Activated naive CD4-positive, alpha-beta T cell treated with anti-CD3 and anti-CD28 coated beads, Interleukin-2, amount 50 U/mL, for 16 hours (primary cell): ENCODE measurements at regions not wholly inside any gene's neighbourhood (a gene's known extent, or its start where the extent isn't known, plus 50 kb on each side); places are given as distances from the start of the nearest gene placed in this dataset.

Experiments used
- DNase-seq: peaks from one replicate; pipeline ENCODE4 v3.0.0-alpha.2; 2020

DNA sequence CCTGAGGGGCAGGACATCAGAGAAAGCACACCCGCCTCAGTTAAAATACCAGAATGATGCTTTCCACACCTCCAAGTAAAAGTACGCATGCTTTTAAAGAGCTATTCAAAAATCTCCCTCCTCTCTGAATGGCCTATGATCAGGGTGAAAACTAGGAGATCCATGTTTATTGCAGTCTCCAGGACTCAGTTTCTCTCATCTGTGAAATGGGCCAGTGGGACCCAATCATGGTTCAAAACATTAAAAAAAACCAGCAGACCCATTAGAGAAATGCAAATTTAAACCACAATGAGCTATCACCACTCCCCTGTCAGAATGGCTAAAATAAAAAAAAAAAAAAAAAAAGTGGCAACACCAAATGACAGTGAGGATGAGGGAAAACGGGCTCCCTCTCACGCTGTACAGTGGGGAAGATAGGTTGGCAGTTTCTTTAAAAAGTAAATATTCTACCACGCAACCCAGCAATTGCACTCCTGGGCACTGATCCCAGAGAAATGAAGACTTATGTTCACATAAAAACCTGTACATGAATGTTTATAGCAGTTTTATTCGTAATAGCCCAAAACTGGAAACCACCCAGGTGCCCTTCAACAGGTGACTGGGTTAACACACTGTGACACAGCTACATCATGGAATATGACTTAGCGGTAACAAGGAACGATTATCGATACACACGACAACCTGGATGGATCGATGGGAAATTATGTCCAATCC lies 242.7 kb downstream of the MN1 start:
- no peak for DNase-seq

DNA sequence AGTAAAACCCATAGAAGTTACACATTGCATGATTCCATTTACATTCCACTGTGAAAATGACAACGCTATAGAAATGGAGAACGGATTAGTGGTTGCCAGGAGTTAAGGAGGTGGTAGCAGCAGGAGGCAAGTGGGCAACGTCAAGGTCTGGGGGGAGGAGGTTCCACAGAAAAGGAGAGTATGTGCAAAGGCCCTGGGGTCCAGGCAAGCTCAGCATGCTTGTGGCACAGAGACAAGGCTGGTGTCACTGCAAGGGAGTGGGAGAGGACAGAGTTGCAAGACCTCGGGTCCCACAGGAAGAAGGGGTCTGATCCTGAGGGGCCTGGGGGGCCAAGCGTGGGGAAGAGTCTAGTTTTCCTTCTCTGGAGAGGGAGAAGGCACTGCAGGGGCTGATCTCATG lies 240.8 kb downstream of the MN1 start:
- no peak for DNase-seq

DNA sequence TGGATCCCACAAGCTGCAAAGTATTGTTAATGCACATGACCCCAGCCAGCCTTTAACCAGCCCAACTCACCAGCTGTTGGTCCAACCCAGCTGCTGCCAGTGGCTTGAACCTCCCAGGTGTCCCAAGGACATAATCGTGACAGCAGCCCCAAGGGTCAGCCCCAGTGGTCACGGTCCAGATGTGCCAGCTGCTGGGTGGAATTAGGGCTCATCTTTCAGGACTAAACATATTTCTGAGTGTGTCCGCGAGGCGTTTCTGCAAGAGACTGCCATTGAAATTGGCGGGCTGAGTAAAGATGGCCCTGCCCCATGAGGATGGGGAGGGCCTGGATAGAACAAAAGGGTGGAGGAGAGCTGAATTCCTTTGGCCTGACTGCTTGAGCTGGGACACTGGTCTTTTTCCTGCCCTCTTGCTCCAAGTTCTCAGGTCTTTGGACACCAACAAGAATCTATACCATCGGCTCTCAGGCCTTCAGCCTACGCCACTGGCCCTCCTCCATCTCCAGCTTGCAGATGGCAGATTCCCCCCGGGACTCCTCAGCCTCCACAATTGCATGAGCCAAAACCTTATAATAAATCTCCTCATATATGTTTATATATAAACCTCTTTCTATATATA lies 240.2 kb downstream of the MN1 start:
- no peak for DNase-seq

DNA sequence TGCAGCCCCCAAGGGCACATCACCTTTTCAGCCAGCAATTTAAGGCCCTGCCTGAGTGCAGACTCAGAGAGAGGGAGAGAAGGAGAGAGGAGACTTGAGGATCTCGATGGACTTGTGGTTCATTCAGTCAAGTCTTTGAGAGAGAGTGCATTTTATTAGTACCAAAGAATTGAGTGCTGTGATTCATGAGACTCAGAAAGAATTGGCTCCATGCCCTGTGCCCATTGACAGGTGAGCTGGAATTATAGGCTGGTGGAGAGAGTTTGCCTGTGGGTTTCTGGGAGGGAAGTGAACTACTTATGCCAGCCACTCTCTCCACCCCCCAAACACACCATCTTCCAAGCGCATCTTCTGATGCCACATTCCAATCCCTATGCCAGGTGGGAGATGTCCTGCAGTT lies 236.8 kb downstream of the MN1 start:
- DNase-seq: no peak

DNA sequence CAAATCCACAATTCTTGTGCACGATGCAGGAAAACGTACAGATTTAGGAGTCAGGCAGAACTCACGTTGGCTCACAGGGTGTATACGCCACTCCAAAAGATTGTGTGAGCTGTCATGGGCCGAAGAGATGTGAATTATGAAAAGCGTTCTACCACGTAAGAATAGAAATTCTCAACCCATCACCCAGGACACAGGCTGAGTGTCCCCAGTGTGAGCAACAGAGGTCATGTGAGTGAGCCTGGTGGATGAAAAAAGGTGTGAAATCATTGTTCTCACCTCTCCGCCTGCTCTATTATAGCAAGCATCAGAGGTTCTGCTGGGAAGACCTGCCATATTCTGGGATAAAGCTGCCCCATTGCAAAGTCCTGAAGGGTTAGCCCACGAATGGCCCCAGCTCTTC lies 235.0 kb downstream of the MN1 start:
- DNase-seq: no peak

DNA sequence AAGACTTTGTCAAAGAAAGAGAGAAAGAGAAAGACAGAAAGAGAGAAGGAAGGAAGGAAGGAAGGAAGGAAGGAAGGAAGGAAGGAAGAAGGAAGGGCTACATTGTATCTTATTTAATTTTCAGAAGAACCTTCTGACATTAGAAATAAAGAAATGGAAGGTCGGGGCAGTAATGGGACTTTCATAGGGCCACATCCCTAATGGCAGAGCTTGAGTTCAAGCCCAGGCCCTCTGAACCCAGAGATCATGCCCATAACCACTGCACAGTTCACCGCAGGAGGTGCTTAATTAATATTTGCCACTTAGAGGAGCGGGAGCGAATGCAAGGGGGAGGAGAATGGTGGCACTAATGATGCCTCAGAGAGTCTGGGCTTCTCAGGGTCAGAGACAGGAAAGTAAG lies 233.3 kb downstream of the MN1 start:
- DNase-seq: no peak

DNA sequence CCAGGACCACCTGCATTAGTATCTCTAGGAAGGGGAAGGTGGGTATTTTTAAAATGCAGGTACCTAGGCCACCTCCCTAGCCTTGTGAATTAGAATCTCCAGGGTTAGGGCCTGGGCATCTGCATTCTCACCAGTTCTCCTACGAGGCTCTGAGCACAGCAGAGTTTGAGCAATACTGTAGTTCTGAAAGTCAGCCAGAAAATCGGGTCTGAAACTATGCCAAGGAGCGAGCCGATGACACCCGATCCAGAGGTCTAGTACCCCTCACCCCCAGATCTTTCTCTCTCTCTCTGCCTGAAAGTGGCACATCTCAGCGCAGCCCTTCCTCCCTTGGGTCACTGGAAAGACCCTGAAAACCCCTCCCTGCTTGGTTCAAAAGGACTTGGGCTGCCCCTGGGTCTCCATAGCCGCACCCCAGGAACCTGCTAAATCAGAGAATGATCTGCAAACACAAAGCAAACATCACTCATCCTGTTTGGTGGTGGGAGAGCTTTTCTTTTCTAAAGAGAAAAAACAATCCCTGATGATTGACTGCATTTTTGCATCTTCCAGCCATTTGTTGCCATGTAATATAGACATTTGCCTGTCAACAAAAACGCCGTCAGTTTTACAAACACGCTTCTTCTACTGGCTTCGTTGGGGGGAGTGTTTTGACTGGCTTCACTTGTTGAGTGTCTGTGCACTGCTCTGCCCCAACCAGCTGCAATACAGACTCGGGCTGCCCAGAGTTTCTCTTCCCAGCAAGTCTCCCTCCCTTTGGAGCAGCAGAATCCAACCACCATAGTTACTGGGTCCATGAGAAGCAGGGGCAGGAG lies 229.9 kb downstream of the MN1 start:
- DNase-seq: no peak

DNA sequence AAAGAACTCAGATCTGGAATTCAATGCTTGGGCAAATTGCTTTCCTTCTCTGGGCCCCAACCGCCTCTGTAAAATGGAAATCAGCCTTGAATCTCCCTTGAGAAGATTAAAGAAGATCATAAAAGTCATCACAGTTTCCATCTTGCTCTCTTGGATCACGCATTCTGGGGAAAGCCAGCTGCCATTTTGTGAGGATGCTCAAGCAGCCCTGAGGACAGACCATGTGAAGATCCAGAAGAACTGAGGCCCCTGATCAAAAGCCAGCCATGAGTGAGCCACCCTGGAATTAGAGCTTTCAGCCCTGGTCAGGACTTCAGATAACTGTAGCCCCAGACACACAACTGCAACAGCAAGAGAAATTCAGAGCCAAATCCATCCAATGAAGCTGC lies 229.3 kb downstream of the MN1 start:
- DNase-seq: no peak

DNA sequence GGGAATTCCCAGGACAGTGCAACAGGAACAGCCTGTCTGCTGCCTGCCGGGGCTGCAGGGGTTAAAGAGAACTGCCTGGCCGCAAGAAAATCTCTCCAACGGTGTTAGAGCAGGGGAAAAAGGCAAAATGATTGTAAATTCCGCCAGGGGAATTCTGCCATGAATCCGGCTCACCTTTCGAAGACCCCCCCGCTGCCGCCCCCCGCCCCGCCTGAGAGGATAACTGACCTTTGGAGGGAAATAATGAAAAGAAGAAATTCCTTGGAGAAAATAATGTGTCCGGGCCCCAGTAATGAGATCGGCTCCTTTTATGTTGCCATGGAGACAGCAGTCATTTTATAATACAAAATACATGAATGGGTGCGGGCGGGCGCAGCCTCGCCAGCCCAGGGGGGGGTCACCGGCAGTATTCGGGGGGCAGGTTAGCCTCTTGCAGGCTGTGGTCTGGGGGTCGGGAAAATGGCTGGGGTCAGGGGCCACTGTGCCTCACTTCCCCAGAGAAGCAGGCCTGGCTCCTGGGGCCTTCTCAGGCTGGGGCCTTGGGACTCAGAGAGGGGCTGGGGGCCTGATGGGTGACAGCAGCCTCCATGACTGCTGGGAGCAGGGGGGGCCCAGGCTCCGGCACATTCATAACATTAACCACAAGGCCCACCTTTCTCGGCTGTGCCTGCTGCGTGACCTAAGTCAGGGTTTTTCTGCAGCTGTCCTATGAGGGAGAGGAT lies 228.1 kb downstream of the MN1 start:
- DNase-seq: no peak

DNA sequence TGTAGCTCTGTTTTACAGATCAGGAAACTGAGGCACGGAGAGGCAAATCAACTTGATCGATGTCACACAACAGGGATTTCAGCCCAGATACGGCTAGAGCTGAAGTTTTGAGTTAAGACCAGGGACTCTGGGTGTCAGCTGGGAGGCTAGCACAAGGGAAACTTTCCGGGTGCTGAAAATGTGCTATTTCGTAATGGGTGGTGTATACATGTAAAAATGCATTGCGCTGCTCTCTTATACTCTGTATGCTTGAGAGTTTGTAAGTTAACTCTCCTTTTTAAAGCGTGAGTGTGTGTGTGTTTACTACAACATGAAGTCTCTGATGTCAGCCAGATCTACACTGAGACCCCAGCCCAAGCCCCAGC lies 227.6 kb downstream of the MN1 start:
- no peak for DNase-seq

DNA sequence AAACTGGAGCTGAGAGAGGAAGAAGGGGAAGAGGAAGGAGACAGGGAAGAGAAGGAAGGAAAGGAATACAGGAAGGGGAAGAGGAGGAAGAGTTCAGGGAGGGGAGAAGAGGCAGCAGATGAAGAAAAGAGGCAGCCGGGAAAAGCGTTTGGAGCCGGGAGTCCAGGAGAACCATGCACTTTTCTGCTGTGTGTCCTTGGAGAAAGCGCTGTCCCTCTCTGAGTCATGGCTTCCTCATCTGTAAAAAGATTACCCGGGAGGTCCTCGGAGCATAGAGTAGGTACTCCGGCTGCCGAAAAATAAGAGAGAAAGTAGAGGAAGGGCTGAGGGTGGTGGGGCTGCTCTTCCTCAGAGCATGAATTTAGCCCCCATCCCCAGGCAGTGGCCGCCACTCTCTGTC lies 226.9 kb downstream of the MN1 start:
- DNase-seq: no peak

DNA sequence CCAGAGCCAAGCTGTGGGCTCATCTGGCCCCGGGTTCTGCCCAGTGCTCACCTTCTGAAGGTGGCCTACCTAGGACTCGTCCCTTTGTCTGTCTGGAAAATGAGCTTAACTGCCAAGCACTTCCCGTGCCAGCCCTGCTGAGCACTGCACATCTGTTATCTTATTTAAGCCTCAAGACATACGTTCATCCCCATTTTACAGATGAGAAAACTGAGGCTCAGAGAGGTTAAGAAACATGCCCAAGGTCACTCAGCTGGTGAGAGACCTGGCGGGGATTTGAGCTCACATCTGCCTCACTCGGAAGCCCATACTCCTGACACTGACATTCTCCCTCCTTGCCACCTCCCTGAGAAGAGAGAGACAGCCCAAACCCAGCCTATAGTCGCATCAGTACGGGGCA lies 226.2 kb downstream of the MN1 start:
- no peak for DNase-seq

DNA sequence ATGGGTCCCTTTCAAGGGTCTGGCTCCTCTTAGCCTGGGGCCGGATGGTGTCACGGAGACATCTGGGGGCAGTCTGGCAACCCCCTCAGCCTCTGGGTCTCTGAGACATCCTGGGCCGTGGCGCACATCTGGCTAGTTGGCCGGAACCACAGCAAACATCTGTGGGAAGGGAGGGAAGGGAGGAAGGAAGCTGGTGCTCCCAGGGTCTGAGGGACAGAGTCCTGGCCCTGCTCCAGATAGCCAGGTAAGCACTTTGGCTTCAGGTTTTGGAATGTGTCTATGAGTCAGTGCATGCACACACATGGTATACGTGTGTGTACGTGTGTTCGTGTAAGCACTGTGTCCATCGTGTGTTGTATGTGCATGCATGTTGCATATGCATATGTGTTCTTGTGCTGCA lies 225.1 kb downstream of the MN1 start:
- no peak for DNase-seq

DNA sequence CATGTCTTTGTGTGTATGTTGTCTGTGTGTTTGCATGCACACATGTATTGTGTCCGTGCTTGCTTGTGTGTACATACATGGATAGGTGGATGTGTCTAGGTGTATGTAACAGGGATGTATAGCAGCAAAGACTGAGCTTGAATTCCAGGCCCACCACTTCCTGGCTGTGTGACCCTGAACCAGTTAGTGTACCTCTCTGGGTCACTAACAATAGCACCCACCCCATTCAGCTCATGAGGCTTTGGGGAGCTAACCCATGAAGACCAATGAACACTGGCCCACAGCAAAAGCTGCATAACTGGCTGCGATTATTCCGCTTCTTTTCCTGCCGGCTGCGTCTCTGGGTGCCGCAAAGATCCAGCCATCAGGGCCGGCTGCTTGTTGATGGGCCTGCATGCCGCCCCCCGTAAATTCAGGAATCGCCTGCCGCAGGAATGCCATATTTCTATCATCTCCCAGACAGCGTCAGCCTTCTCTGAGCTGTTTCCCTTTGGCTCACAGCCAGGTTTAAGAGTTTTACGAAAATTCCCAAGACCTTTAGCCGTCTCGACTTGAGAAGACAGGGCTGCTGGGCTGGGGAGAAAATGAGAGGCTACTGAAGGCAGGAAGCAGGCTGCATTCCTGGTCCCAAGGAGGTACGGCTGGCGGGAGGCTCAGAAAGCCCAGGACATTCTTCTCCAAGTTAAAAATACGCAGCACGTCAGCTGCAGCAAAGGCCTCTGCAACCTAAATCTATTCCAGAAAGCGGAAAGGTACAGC lies 224.6 kb downstream of the MN1 start:
- DNase-seq: no peak

DNA sequence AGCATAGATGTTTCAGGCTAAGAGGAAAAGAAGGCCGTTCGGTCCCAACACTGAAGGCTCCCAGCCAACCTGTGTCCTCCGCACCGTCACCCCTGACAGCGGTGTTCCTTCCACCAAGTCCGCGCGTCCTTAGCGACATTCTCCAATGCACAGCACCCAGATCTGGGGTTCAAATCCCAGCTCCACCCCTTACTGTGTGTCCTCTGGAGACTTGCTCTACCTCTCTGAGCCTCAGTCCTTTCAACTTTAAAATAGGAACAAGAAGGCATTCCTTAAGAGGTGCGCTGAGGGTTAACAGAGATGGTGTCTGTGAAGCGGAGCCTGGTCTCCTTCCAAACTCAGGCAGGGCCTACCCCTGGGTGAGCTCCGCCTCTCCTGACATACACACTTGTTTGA lies 224.0 kb downstream of the MN1 start:
- DNase-seq: no peak

DNA sequence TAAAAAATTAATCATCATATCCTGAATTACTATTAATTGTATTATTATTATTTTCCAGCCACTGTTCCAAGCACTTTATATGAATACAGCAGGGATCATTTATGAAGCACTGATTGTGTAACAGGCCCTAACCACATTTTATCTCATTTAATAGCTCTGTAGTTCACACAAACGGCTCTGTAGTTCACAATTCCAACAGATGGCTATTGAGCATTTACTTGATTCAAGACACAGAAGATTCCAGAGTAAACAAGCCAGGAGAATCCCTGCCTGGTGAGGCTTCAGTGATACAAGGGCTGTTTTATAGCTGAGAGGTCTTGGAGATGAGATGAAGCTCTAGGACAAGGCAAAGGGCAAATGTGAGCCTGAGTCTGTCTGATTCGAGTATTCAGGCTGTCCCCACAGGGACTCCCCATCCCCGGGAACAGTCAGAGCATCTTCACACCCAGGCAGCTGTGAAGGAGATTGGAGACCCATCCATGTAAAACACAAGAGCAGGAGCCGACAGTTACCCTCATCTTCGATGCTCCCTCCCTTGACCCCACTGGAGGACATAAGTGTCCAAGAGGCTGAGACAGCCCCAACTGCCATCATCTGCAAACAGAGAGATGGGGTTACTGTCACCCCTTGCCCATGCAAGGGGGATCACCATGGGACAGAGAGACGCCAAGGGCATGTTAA lies 222.5 kb downstream of the MN1 start:
- no peak for DNase-seq

DNA sequence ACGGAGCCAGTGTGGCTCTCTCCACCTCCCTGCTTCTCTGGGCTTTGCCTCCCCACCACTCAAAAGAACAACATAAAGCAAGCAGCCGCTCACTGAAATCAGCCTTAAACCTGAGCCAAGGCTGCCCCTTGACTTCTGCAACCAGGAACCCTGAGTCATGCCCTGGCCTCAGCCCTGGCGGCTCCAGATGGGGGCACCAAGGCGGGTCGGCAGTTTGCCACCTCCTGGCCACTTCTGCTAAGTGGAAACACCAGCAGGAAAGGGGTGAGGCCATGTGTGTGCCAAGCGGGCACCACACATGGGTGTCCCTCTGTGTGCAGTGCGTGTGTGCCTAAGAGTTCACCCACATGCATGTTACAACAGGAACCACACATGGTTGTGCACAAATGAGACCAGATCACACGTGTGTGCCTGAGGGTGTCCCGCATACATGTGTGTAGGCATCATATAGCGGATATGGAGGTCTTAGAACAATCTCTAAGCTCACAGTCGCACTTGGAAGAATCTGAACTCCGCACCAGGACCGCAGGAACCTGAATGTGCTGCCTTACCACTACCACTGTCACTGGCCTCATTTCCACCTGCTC lies 221.2 kb downstream of the MN1 start:
- DNase-seq: no peak

DNA sequence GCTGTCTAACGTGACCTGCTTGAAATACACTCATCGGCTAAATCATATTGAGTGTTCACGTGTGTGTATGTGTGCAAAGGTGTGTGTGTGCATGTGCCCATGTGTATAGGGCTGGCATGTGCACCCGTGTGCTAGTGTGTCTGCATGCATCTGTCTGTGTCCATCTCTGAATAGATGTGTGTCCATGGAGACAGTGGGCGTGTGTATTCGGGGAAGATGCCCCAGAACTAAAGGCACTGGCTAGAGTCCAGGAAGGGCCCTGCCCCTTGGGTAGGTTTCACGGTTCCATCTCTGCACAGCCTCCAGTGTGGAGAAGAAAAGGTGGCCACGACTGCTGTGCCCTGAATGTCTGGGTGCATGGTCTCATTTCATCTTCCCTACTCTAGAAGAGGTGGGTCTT lies 220.3 kb downstream of the MN1 start:
- no peak for DNase-seq

DNA sequence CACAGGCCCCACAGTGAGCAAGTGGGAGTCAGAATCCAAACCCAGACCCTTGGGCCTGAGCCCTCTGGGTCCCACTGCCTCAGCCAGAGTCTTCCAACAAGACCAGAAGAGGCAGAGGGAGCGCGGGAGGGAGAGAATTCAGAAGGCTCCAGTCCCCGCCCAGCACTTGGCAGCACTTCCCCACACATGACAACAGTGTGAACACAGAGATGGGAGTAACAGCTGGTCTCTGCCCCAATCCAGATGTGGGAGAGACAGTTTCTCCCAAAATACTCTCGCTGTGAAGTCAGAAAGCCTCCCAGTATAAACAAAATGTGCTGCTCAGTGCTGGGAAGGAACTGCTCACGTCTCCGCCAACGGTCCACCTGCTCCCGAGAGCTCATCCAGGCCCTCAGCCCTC lies 219.9 kb downstream of the MN1 start:
- DNase-seq: no peak

DNA sequence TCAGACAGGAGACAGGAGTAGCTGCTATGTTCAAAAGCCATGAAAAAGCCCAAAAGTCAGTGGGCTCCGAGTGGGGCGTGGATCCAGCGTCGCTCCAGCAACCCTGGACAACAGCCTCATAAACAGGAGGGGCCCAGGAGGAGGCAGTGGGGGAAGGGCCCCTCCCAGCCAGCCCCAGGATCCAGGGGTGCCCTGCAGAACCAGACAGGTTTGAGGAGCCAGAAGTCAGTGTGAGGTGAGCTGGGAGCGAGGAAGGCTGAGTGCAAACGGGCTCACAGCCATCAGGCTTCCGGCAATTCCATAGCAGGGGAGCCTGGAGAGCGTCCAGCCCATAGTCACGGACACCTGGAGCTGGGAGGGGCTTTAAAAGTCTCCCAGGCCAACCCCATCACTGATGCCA lies 217.7 kb downstream of the MN1 start:
- DNase-seq: no peak

DNA sequence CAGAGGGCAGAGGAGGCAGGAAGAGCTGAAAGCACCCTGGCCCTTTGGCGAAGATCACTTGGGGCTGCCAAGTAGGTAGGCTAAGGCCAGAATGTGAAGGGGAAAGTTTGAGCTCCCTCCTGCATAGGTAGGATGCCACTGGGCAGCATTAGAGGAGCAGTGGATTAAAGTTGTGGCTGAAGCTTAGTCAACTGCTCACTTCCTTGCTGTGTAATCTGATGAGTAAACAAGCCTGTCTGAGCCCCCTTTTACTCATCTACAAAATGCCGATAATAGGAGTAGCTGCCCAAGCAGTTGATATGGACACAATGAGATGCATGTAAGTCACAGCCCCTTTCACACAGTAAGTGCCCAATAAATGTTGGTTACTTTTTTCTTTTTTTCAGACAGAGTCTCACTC lies 216.4 kb downstream of the MN1 start:
- no peak for DNase-seq

DNA sequence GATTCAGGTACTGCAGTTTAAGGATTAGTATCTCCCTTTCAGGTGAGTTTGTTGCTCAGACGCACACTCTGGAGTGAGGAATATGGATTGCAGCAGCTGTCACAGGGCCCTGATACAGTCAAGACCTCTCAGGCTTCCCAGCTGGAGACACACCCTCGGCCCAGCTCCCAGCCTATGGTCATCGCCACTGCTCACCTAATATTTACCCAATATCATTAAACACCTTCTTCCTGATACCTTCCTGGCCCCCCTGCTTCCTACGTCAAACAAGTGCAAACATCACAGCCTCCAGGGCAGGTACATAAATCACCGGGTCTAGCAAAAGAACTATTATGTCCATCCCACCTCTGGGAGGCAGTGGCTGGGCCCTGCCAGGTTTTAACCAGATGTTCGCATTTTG lies 213.3 kb downstream of the MN1 start:
- no peak for DNase-seq
